Esophagus squamous epithelium (tissue), 5 donors: ENCODE measurements at regions not wholly inside any gene's neighbourhood (a gene's known extent, or its start where the extent isn't known, plus 50 kb on each side); places are given as distances from the start of the nearest gene placed in this dataset.

Experiments used
- DNase-seq: peaks from one replicate; lab custom pipeline; 2025; lab: John Stamatoyannopoulos, UW
- H3K27ac ChIP-seq, 4 donors: fragments of 200-600 bp; sonication (generic); one replicate each; pipeline ENCODE4 v1.5.1; 2016 to 2019; ENCODE audit warnings: mild to moderate bottlenecking in 1 of 4
- H3K27me3 ChIP-seq, 4 donors: fragments of 200-600 bp; sonication (generic); 1 replicate in 3 of 4; 2 replicates in 1 of 4; pipeline versions ENCODE4 v1.5.1 to v1.6.0; 2017 to 2021; ENCODE audit warnings: antibody characterized with exemption in 1 of 4
- H3K36me3 ChIP-seq, 3 donors: fragments of 200-600 bp; sonication (generic); one replicate each; pipeline ENCODE4 v1.5.1; 2016 to 2019
- H3K4me1 ChIP-seq, 3 donors: fragments of 200-600 bp; sonication (generic); one replicate each; pipeline ENCODE4 v1.5.1; 2017 to 2019
- H3K4me3 ChIP-seq, 4 donors: fragments of 200-600 bp; sonication (generic); 1 replicate in 3 of 4; 2 replicates in 1 of 4; pipeline ENCODE4 v1.5.1; 2016 to 2019; ENCODE audit warnings: mild to moderate bottlenecking in 2 of 4, moderate library complexity in 1 of 4
- H3K9me3 ChIP-seq, 3 donors: fragments of 200-600 bp; sonication (generic); one replicate each; pipeline ENCODE4 v1.5.1; 2016 to 2019
- POLR2A ChIP-seq, 4 donors: fragments of 450-650 bp; IDR thresholded peaks; one replicate each; pipeline ENCODE4 v1.6.1; 2017; ENCODE audit warnings: antibody characterized with exemption in 4 of 4, mild to moderate bottlenecking in 4 of 4, moderate library complexity in 3 of 4
- whole genome bisulfite sequencing, 2 donors: methylation state at CpG; one replicate each; pipeline ENCODE4 v1.1.5; 2018; 5-methylcytosine and 5-hydroxymethylcytosine counted together
- intact Hi-C: fragments of 100-400 bp; cut with DNase I; formaldehyde crosslinking; loops from one replicate; pipeline ENCODE4 v1.15.0; 2022
- TF ChIP-seq, protein P1 (sequence below), 6 experiments: fragments of 450-650 bp in 4 of 6; fragments of 200-600 bp in 2 of 6; sonication (generic) in 2 of 6; IDR thresholded peaks; one replicate each; pipeline ENCODE4 v1.5.1; 2016 to 2019; ENCODE audit warnings: antibody characterized with exemption in 6 of 6, mild to moderate bottlenecking in 4 of 6, moderate library complexity in 4 of 6
- donor health status: DM: yes; HTN: yes; CAD: no.

DNA sequence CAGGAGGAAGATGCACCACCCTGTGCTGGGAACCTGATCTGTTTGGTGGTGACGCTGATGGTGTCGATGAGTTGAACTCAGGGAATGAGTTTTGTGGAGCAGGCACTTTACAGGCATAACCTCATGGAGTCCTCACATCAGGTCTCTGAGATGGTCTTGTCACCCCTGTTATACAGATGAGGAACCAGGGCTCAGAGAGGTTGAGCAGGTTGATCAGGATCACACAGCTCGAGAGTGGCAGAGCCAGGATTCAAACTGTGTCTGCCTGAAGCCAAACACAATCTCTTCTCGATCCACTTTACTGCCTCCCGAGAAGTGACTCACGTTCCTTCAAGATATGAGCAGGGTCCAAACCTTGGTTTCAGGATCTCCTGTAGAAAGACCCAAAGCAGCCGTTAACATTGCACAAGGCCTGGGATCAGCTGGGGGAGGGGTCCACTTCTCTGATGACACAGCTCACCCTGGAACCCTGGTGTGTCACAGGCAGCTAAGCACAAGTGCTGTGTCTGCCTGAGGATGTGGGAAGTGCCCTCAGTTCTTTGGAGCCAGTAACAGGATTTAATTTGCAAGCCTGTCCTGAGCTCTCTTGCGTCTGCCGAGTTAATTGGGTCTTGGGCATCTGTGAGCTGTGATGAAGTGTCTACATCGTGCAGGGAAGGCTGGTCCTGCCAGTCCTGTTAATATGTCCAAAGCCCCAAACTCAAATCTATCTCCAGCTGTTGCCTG, 65.4 kb upstream of the STUM start:
- no peaks in the 10 kb centered on the region for H3K9me3 ChIP-seq
- no peak for DNase-seq
- peaks cover 0 to 10% (median 0%) of the 10 kb centered on the region in 3 donors for H3K4me1 ChIP-seq
- H3K4me3 ChIP-seq = no peak overlapping the region
- H3K27ac ChIP-seq = no peak overlapping the region
- H3K36me3 ChIP-seq = no peaks in the 10 kb centered on the region
- intact Hi-C loops = no loop called here
- TF ChIP-seq, protein P1, sequence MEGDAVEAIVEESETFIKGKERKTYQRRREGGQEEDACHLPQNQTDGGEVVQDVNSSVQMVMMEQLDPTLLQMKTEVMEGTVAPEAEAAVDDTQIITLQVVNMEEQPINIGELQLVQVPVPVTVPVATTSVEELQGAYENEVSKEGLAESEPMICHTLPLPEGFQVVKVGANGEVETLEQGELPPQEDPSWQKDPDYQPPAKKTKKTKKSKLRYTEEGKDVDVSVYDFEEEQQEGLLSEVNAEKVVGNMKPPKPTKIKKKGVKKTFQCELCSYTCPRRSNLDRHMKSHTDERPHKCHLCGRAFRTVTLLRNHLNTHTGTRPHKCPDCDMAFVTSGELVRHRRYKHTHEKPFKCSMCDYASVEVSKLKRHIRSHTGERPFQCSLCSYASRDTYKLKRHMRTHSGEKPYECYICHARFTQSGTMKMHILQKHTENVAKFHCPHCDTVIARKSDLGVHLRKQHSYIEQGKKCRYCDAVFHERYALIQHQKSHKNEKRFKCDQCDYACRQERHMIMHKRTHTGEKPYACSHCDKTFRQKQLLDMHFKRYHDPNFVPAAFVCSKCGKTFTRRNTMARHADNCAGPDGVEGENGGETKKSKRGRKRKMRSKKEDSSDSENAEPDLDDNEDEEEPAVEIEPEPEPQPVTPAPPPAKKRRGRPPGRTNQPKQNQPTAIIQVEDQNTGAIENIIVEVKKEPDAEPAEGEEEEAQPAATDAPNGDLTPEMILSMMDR (IDR thresholded peaks at IDR 0.05) = no peak
- no peak for TF ChIP-seq POLR2A (IDR thresholded peaks at IDR 0.05)
- WGBS, 2 donors = 79 to 81% methylated on average over 7 to 10 of the region's 10 CpGs
- H3K27me3 ChIP-seq = peaks cover 0 to 59% (median 0%) of the 10 kb centered on the region in 4 donors

DNA sequence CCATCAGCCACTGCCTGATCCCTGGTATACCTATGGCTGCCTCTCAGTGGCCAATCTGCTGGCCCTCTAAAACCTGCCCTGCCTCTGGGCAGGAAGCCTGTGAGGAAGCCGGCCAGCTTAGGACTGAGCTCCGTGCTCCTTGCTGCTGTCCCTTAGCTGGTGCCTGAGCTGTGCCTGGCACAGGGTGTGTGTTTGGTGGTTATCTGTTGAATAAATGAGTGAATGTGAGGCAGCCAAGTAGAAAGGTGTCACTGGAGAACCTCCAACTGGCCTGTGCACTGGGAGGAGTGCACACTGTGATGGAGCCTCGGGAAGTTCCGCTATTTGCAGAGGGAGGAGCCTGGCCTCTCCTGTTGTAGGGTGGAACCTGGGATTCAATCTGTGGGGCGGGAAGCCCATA, 63.4 kb upstream of the STUM start:
- Histone ChIP-seq H3K36me3 (no peaks in the 10 kb centered on the region), H3K27ac (no peak overlapping the region), H3K4me3 (no peak overlapping the region), H3K9me3 (no peaks in the 10 kb centered on the region), H3K27me3 (peaks cover 0 to 59% (median 0%) of the 10 kb centered on the region in 4 donors), H3K4me1 (no peaks in the 10 kb centered on the region)
- intact Hi-C loops = no loop called here
- DNase-seq = no peak
- WGBS, 2 donors = 54 to 74% methylated on average over 5 of the region's 5 CpGs
- TF ChIP-seq, protein P1 (IDR thresholded peaks at IDR 0.05) = no peak
- no peak for TF ChIP-seq POLR2A (IDR thresholded peaks at IDR 0.05)

DNA sequence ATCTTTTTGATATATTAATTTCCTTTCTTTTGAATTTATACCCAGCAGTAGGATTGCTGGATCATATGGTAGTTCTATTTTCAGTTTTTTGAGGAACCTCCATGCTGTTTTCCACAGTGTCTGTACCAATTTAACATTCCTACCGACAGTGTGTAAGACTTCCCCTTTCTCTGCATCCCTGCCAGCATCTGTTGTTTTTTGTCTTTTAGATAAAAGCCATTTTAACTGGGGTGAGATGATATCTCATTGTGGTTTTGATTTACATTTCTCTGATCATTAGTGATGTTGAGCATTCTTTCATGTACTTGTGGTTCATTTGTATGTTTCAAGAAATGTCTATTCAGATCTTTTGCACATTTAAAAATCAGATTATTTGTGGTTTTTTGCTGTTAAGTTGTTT, 62.4 kb upstream of the STUM start:
- WGBS, 2 donors = 38 to 55% methylated on average over 1 of the region's 1 CpG
- H3K27me3 ChIP-seq = peaks cover 0 to 59% (median 0%) of the 10 kb centered on the region in 4 donors
- H3K27ac ChIP-seq = no peak overlapping the region
- no peaks in the 10 kb centered on the region for H3K4me1 ChIP-seq
- no peaks in the 10 kb centered on the region for H3K36me3 ChIP-seq
- intact Hi-C loops = no loop called here
- no peak overlapping the region for H3K4me3 ChIP-seq
- no peak for DNase-seq
- H3K9me3 ChIP-seq = no peaks in the 10 kb centered on the region
- TF ChIP-seq, protein P1 (IDR thresholded peaks at IDR 0.05) = no peak
- no peak for TF ChIP-seq POLR2A (IDR thresholded peaks at IDR 0.05)

DNA sequence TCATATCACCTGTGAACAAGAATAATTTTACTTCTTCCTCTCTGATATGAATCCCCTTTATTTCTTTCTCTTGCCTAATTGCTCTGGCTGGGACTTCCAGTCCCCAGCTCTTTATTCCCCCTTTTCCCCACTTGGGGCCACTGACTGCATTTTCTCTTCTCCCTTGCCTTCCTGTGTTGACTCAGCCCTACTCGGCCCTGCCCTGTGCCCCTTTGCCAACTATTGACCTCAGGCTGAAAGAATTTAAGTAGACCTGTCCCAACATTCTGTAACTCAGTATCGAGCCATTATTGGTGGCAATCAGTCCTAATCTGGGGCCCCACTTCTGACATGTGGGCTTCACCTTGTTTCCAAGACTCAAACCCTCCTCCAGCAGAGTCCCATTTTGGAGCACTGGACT, 60.6 kb upstream of the STUM start:
- 45 to 52% methylated on average over 2 of the region's 2 CpGs for WGBS, 2 donors
- H3K4me3 ChIP-seq = no peak overlapping the region
- no peak for TF ChIP-seq POLR2A (IDR thresholded peaks at IDR 0.05)
- TF ChIP-seq, protein P1 (IDR thresholded peaks at IDR 0.05) = no peak
- H3K27ac ChIP-seq = no peak overlapping the region
- DNase-seq = no peak
- H3K36me3 ChIP-seq = no peaks in the 10 kb centered on the region
- intact Hi-C loops = no loop called here
- H3K9me3 ChIP-seq = no peaks in the 10 kb centered on the region
- peaks cover 0 to 41% (median 0%) of the 10 kb centered on the region in 4 donors for H3K27me3 ChIP-seq
- no peaks in the 10 kb centered on the region for H3K4me1 ChIP-seq

DNA sequence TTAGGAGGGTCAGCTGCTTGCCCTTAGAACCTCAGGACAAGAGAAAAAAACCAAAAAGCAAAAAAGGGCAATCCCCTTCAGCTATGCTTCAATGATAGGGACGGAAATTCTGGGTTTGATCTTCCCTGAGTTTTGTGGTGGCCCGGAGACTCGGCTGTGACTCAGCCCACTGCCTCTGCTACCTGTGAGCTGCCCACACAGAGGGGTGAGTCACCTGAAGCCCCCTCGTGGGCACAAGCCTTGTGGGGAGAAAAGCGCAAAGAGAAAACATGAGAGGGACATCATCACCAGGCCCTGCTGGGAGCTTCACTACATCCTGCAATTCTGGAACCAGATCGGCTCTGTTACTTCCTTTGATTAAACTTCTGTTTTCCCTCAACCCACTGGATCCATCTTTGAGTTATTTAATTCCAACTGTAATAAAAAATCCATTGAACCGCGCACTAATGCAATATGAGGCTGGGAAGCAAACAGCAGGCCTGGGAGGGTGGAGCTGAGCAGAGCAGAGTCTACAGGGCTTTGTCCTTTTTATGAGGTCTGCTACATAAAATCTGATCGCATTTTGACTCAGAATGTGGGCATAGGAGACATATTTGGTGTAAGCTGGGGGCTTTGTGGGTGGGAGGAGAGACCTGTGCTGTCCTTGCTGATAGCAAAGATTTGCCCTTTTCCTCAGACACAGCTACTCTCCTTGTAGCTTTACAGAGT, 58.7 kb upstream of the STUM start:
- Histone ChIP-seq H3K9me3 (no peaks in the 10 kb centered on the region), H3K36me3 (no peaks in the 10 kb centered on the region), H3K27me3 (peaks cover 0 to 23% (median 0%) of the 10 kb centered on the region in 4 donors), H3K27ac (no peak overlapping the region), H3K4me1 (no peaks in the 10 kb centered on the region), H3K4me3 (no peak overlapping the region)
- intact Hi-C loops = no loop called here
- TF ChIP-seq, protein P1 (IDR thresholded peaks at IDR 0.05) = no peak
- no peak for TF ChIP-seq POLR2A (IDR thresholded peaks at IDR 0.05)
- no peak for DNase-seq
- 74 to 89% methylated on average over 8 to 9 of the region's 9 CpGs for WGBS, 2 donors
